ENCODE measurements at regions not wholly inside any gene's neighbourhood (a gene's known extent, or its start where the extent isn't known, plus 50 kb on each side); places are given as distances from the start of the nearest gene placed in this dataset.

- POLR2A ChIA-PET, result no interaction called here
- 80% methylated on average over 1 of the region's 3 CpGs for WGBS (ENCODE audit: insufficient coverage)
- no peaks in the 10 kb centered on the region for H3K9me3 Mint-ChIP-seq (ENCODE audit: insufficient read depth)
These were observed 334.3 kb upstream of the SEMA3D start for GRCh38 chr7:85521108-85521694.

DNA sequence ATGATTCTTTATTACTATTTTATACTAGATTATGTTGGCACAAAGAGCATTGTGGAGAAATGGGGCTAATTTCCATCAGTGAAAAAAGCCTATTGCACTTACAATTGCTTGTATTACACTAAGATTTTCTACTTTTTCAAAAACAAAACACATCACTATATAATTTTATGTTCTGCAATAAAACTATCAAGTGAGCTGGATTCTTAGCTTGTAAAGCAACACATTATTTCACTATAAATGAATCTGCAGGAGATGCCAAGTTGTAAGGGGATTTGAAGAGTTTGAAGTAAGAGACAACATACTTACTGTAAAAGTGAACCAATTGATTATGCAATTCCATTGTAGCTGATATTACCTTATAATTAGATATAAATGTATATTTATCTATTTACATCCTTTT is 333.3 kb upstream of the SEMA3D start:
- Mint-ChIP-seq H3K4me3 (no peak overlapping the region), H3K4me1 (no peaks in the 10 kb centered on the region), H3K27me3 (no peaks in the 10 kb centered on the region), H3K9me3 (ENCODE audit: insufficient read depth) (no peaks in the 10 kb centered on the region), H3K27ac (no peak overlapping the region)
- DNase-seq (no peak), ATAC-seq (ENCODE audit: low read depth) (no peak)
- H3K79me2 ChIP-seq (ENCODE audit: control insufficient read depth, insufficient read depth, low read length), result no peaks in the 10 kb centered on the region
- intact Hi-C loops (cut with micrococcal nuclease), result no loop called here
- POLR2A ChIA-PET, result no interaction called here
- H3K9ac ChIP-seq (ENCODE audit: low read length), result no peak overlapping the region
- TF ChIP-seq CTCF (IDR thresholded peaks at IDR 0.05) (no peak), EZH2 (IDR thresholded peaks at IDR 0.05; ENCODE audit: borderline replicate concordance, insufficient read depth, low read depth, low read length, poor library complexity, severe bottlenecking) (no peak)
- H3K27ac ChIP-seq (ENCODE audit: low read length in 2 of 2), result no peak overlapping the region
- H3K4me3 ChIP-seq (ENCODE audit: control extremely low read depth in 1 of 5, extremely low read depth in 1 of 5, insufficient read depth in 1 of 5, low read depth in 2 of 5, low read length in 4 of 5), result no peak overlapping the region
- H3K9me3 ChIP-seq (ENCODE audit: control extremely low read depth in 1 of 3, control insufficient read depth in 2 of 3, insufficient read depth in 1 of 3, low read length in 2 of 3), result no peaks in the 10 kb centered on the region
- H3K36me3 ChIP-seq (replicated peaks in 1 of 2; ENCODE audit: control extremely low read depth in 1 of 2, control insufficient read depth in 1 of 2, extremely low read depth in 1 of 2, insufficient read depth in 2 of 2, low read length in 1 of 2), result no peaks in the 10 kb centered on the region
- CTCF ChIA-PET, result interaction anchor here (1.2 kb wide), 1 partner anchor 30 kb away, joined by 3 read pairs; no protein-coding TSS in a partner anchor
- no peak overlapping the region for H3K4me2 ChIP-seq (replicated peaks; ENCODE audit: low read depth, low read length, poor library complexity, severe bottlenecking)
- no peaks in the 10 kb centered on the region for H4K20me1 ChIP-seq (ENCODE audit: control insufficient read depth, insufficient read depth, low read length, poor library complexity, severe bottlenecking)
- H3K27me3 ChIP-seq (replicated peaks in 1 of 4; ENCODE audit: control extremely low read depth in 1 of 4, control insufficient read depth in 3 of 4, insufficient read depth in 4 of 4, low read length in 3 of 4), result no peaks in the 10 kb centered on the region
- no peaks in the 10 kb centered on the region for H3K4me1 ChIP-seq (ENCODE audit: control insufficient read depth in 2 of 2, insufficient read depth in 2 of 2, low read length in 2 of 2)
- no peak overlapping the region for H2AFZ ChIP-seq (ENCODE audit: insufficient read depth, low read depth, low read length, poor library complexity, severe bottlenecking)

More at GRCh38 chr7:85521108-85521694, 334.3 kb upstream of the SEMA3D start:
- CTCF ChIA-PET, result no interaction called here
- no peaks in the 10 kb centered on the region for H3K27me3 Mint-ChIP-seq
- Histone ChIP-seq H3K4me1 (ENCODE audit: control insufficient read depth in 2 of 2, insufficient read depth in 2 of 2, low read length in 2 of 2) (no peaks in the 10 kb centered on the region), H3K27ac (ENCODE audit: low read length in 2 of 2) (no peak overlapping the region), H3K9ac (ENCODE audit: low read length) (no peak overlapping the region), H2AFZ (ENCODE audit: insufficient read depth, low read depth, low read length, poor library complexity, severe bottlenecking) (no peak overlapping the region), H3K36me3 (replicated peaks in 1 of 2; ENCODE audit: control extremely low read depth in 1 of 2, control insufficient read depth in 1 of 2, extremely low read depth in 1 of 2, insufficient read depth in 2 of 2, low read length in 1 of 2) (no peaks in the 10 kb centered on the region), H3K4me2 (replicated peaks; ENCODE audit: low read depth, low read length, poor library complexity, severe bottlenecking) (no peak overlapping the region), H3K4me3 (ENCODE audit: control extremely low read depth in 1 of 5, extremely low read depth in 1 of 5, insufficient read depth in 1 of 5, low read depth in 2 of 5, low read length in 4 of 5) (no peak overlapping the region), H4K20me1 (ENCODE audit: control insufficient read depth, insufficient read depth, low read length, poor library complexity, severe bottlenecking) (no peaks in the 10 kb centered on the region), H3K9me3 (ENCODE audit: control extremely low read depth in 1 of 3, control insufficient read depth in 2 of 3, insufficient read depth in 1 of 3, low read length in 2 of 3) (no peaks in the 10 kb centered on the region), H3K79me2 (ENCODE audit: control insufficient read depth, insufficient read depth, low read length) (no peaks in the 10 kb centered on the region), H3K27me3 (replicated peaks in 1 of 4; ENCODE audit: control extremely low read depth in 1 of 4, control insufficient read depth in 3 of 4, insufficient read depth in 4 of 4, low read length in 3 of 4) (no peaks in the 10 kb centered on the region)
- intact Hi-C loops (cut with micrococcal nuclease), result no loop called here
- no peak overlapping the region for H3K27ac Mint-ChIP-seq
- TF ChIP-seq CTCF (IDR thresholded peaks at IDR 0.05), result no peak
- TF ChIP-seq EZH2 (IDR thresholded peaks at IDR 0.05; ENCODE audit: borderline replicate concordance, insufficient read depth, low read depth, low read length, poor library complexity, severe bottlenecking), result no peak
- no peaks in the 10 kb centered on the region for H3K4me1 Mint-ChIP-seq
- ATAC-seq (ENCODE audit: low read depth) (no peak), DNase-seq (no peak)
- H3K4me3 Mint-ChIP-seq, result no peak overlapping the region
